HCT116 (cell line): ENCODE measurements at regions not wholly inside any gene's neighbourhood (a gene's known extent, or its start where the extent isn't known, plus 50 kb on each side); places are given as distances from the start of the nearest gene placed in this dataset.
A peak's percentile ranks its signal among the peaks of the same experiment; 100 is the strongest.

Experiments
- ATAC-seq: fragments of 200-7000 bp; cut with Tn5 transposase; 2 replicates; pipeline ENCODE4 v1.9.1; 2020; ENCODE audit warnings: mild to moderate bottlenecking, moderate library complexity
- BruUV-seq: library from RNA; stranded (reverse); fragments of 400-500 nt; replicated peaks from 2 replicates; lab custom pipeline; 2021; lab: Mats Ljungman, UMichigan
- CTCF ChIA-PET: fragments of 300-600 bp; sonication (Branson Sonifier 250); formaldehyde crosslinking; loops from one replicate; lab custom pipeline; 2021; ENCODE audit warnings: antibody characterized with exemption; lab: Charles Lee
- POLR2A ChIA-PET: fragments of 300-600, 350-600 bp; sonication (Branson Sonifier 250); formaldehyde crosslinking; loops from one replicate; lab custom pipeline; 2021; ENCODE audit warnings: antibody characterized with exemption; lab: Charles Lee
- RAD21 ChIA-PET, 2 experiments: fragments of 300-600 bp; sonication (Branson Sonifier 250); formaldehyde crosslinking; loops; one replicate each; lab custom pipeline; 2023; ENCODE audit warnings: low total read pairs in 2 of 2; ENCODE audit not compliant: uncharacterized antibody in 2 of 2, unreplicated experiment in 2 of 2, low non-redundant PET in 1 of 2; lab: Charles Lee
- DNase-seq: peaks from one replicate; pipeline ENCODE4 v3.0.0-alpha.2; 2010; ENCODE audit warnings: low read depth, low spot score
- H2AFZ ChIP-seq: fragments of 200-600 bp; shearing (Covaris generic), sonication (generic); 2 replicates; pipeline ENCODE4 v1.6.1; 2017; ENCODE audit warnings: low read depth, mixed run types, mixed read lengths, antibody characterized with exemption, low read length; ENCODE audit not compliant: poor library complexity, severe bottlenecking
- H3K27ac ChIP-seq: 2 replicates; pipeline ENCODE4 v1.5.1; 2012; ENCODE audit warnings: low read depth, low read length
- H3K27me3 ChIP-seq: fragments of 200-600 bp; sonication (generic); 2 replicates; pipeline ENCODE4 v1.6.1; 2016; ENCODE audit warnings: mixed run types, low read length, mixed read lengths; ENCODE audit not compliant: insufficient read depth
- H3K36me3 ChIP-seq, 2 experiments: fragments of 200-500 bp in 1 of 2; fragments of 200-600 bp in 1 of 2; sonication (Bioruptor generic) in 1 of 2; sonication (generic) in 1 of 2; 2 replicates each; pipeline versions ENCODE4 v1.5.1 to v1.6.1; 2014 to 2016; ENCODE audit warnings: low read length in 2 of 2, inconsistent platforms in 1 of 2, mixed read lengths in 1 of 2, mixed run types in 1 of 2; ENCODE audit not compliant: insufficient read depth in 2 of 2, control insufficient read depth in 1 of 2
- H3K4me1 ChIP-seq, 2 experiments: fragments of 200-600 bp in 1 of 2; sonication (generic) in 1 of 2; 2 replicates each; pipeline versions ENCODE4 v1.5.1 to v1.6.1; 2012 to 2017; ENCODE audit warnings: low read length in 2 of 2, inconsistent platforms in 1 of 2, mild to moderate bottlenecking in 1 of 2, mixed read lengths in 1 of 2, mixed run types in 1 of 2, moderate library complexity in 1 of 2; ENCODE audit not compliant: insufficient read depth in 2 of 2, control insufficient read depth in 1 of 2
- H3K4me2 ChIP-seq: fragments of 200-600 bp; sonication (generic); 2 replicates; pipeline ENCODE4 v1.6.1; 2017; ENCODE audit warnings: mixed run types, low read length, mixed read lengths
- H3K4me3 ChIP-seq, 2 experiments: fragments of 200-600 bp in 1 of 2; sonication (generic) in 1 of 2; replicated peaks in 1 of 2; 2 replicates each; pipeline ENCODE4 v1.5.1; 2011 to 2016; ENCODE audit warnings: low read length in 2 of 2, control low read depth in 1 of 2, low read depth in 1 of 2, mild to moderate bottlenecking in 1 of 2, mixed read lengths in 1 of 2, mixed run types in 1 of 2
- H3K79me2 ChIP-seq: fragments of 200-600 bp; sonication (generic); 2 replicates; pipeline ENCODE4 v1.6.1; 2017; ENCODE audit warnings: mild to moderate bottlenecking, mixed run types, low read length, moderate library complexity, mixed read lengths; ENCODE audit not compliant: insufficient read depth
- H3K9ac ChIP-seq: fragments of 200-600 bp; sonication (generic); 2 replicates; pipeline ENCODE4 v1.6.1; 2016; ENCODE audit warnings: low read length, mixed read lengths
- H3K9me2 ChIP-seq: fragments of 200-600 bp; sonication (generic), shearing (Covaris generic); 2 replicates; pipeline ENCODE4 v1.6.1; 2017; ENCODE audit warnings: mixed run types, mild to moderate bottlenecking, moderate library complexity; ENCODE audit not compliant: insufficient read depth
- H3K9me3 ChIP-seq, 2 experiments: fragments of 200-500 bp in 1 of 2; fragments of 200-600 bp in 1 of 2; sonication (Bioruptor generic) in 1 of 2; sonication (generic) in 1 of 2; 2 replicates each; pipeline ENCODE4 v1.6.1; 2014 to 2017; ENCODE audit warnings: low read length in 2 of 2, mixed read lengths in 2 of 2, inconsistent platforms in 1 of 2, low read depth in 1 of 2, mild to moderate bottlenecking in 1 of 2, mixed run types in 1 of 2, moderate library complexity in 1 of 2; ENCODE audit not compliant: control insufficient read depth in 1 of 2, insufficient read depth in 1 of 2
- H4K20me1 ChIP-seq: fragments of 200-600 bp; sonication (generic), shearing (Covaris generic); 2 replicates; pipeline ENCODE4 v1.6.1; 2017; ENCODE audit warnings: mixed run types, mild to moderate bottlenecking, moderate library complexity; ENCODE audit not compliant: insufficient read depth
- ELF1 ChIP-seq: IDR thresholded peaks from 2 replicates; pipeline ENCODE4 v1.6.1; 2012; ENCODE audit warnings: low read depth, borderline replicate concordance
- POLR2AphosphoS5 ChIP-seq: IDR thresholded peaks from 2 replicates; pipeline ENCODE4 v1.6.1; 2011; ENCODE audit warnings: mild to moderate bottlenecking, low read depth, low read length, moderate library complexity
- REST ChIP-seq: IDR thresholded peaks from 2 replicates; pipeline ENCODE4 v1.6.1; 2012; ENCODE audit warnings: low read depth
- SIN3A ChIP-seq: IDR thresholded peaks from 2 replicates; pipeline ENCODE4 v1.6.1; 2012; ENCODE audit warnings: low read depth
- intact Hi-C: fragments of 100-400 bp; cut with micrococcal nuclease; formaldehyde crosslinking; loops from 2 replicates; pipeline ENCODE4 v1.10.0; 2022

DNA sequence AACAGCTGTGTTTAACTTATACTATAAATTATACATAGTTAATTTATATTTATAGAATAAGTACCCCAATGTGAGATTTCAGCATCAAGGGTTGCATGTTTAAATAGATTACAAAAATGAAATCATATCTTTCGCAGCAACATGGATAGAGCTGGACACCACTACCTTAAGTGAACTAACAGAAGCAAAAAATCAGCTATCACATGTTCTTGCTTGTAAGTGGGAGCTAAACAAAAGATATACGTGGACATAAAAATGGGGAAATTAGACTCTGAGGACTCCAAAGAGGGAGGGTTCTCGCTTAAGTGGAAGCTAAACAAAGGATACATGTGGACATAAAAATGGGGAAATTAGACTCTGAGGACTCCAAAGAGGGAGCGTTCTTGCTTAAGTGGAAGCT, 626.5 kb upstream of the DPPA4 start:
- BruUV-seq: no TSS peak
- ChIA-PET POLR2A (no interaction called here), CTCF (no interaction called here), RAD21 (no interaction called here)
- intact Hi-C loops: no loop called here
- no peak for DNase-seq
- no peaks in the 10 kb centered on the region for H4K20me1 ChIP-seq
- no peaks in the 10 kb centered on the region for H3K36me3 ChIP-seq
- H3K9ac ChIP-seq: no peak overlapping the region
- no peak for ATAC-seq
- no peaks in the 10 kb centered on the region for H3K9me2 ChIP-seq
- no peaks in the 10 kb centered on the region for H3K79me2 ChIP-seq
- no peak overlapping the region for H3K27ac ChIP-seq
- no peak for TF ChIP-seq POLR2AphosphoS5
- TF ChIP-seq SIN3A: no peak
- no peak overlapping the region for H2AFZ ChIP-seq
- H3K4me3 ChIP-seq: no peak overlapping the region
- H3K9me3 ChIP-seq: no peaks in the 10 kb centered on the region
- no peaks in the 10 kb centered on the region for H3K27me3 ChIP-seq
- H3K4me1 ChIP-seq: no peaks in the 10 kb centered on the region
- no peak overlapping the region for H3K4me2 ChIP-seq

DNA sequence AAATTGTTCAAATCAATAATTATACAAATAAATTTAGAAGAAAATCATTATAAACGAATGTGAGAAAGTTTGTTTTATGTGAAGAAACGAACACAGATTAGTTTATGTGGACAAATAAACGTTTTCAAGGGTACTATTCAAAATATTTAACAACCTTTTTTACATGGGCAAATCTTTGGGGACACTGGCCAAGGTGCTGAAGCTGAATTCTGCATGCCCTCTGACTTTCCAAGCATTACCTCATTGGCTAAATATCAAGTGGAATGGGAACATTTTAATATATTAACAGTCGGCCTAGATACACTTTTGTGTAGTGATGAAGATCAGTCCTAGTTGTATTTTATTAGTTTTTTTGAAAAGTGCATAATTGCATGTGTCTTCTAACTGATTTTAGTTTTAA, 636.4 kb upstream of the DPPA4 start:
- no peak for DNase-seq
- H4K20me1 ChIP-seq: no peaks in the 10 kb centered on the region
- H3K27ac ChIP-seq: no peak overlapping the region
- no peak overlapping the region for H2AFZ ChIP-seq
- ChIA-PET POLR2A (no interaction called here), RAD21 (no interaction called here), CTCF (no interaction called here)
- intact Hi-C loops: no loop called here
- H3K9me3 ChIP-seq: no peaks in the 10 kb centered on the region
- no peaks in the 10 kb centered on the region for H3K27me3 ChIP-seq
- TF ChIP-seq ELF1 (no peak), REST (peak; percentile 46)
- no peaks in the 10 kb centered on the region for H3K4me1 ChIP-seq
- H3K79me2 ChIP-seq: no peaks in the 10 kb centered on the region
- H3K4me2 ChIP-seq: no peak overlapping the region
- H3K9me2 ChIP-seq: no peaks in the 10 kb centered on the region
- no peak for ATAC-seq
- BruUV-seq: no TSS peak
- H3K36me3 ChIP-seq: no peaks in the 10 kb centered on the region; a peak in 1 of 4 replicates
- no peak overlapping the region for H3K9ac ChIP-seq
- no peak overlapping the region for H3K4me3 ChIP-seq
